Mammary epithelial cell (primary cell): ENCODE measurements at regions not wholly inside any gene's neighbourhood (a gene's known extent, or its start where the extent isn't known, plus 50 kb on each side); places are given as distances from the start of the nearest gene placed in this dataset.
"Not testable (repeated sequence)": the region's sequence is repeated elsewhere in the genome, so short reads cannot be mapped to it uniquely, and the experiment has no call there.

Experiments used
- EZH2 ChIP-seq: IDR thresholded peaks from 2 replicates; pipeline ENCODE4 v1.6.1; 2012; ENCODE audit warnings: low read length, inconsistent platforms, borderline replicate concordance
- TF ChIP-seq, protein P1 (sequence below), 2 donors: IDR thresholded peaks in 1 of 2; conservative IDR thresholded peaks in 1 of 2; 2 replicates each; pipeline ENCODE4 v1.5.1; 2011 to 2012; ENCODE audit warnings: inconsistent platforms in 2 of 2, low read length in 2 of 2, mild to moderate bottlenecking in 2 of 2, control low read depth in 1 of 2, low read depth in 1 of 2; ENCODE audit not compliant: insufficient read depth in 1 of 2; ENCODE audit errors: extremely low read depth in 1 of 2

DNA sequence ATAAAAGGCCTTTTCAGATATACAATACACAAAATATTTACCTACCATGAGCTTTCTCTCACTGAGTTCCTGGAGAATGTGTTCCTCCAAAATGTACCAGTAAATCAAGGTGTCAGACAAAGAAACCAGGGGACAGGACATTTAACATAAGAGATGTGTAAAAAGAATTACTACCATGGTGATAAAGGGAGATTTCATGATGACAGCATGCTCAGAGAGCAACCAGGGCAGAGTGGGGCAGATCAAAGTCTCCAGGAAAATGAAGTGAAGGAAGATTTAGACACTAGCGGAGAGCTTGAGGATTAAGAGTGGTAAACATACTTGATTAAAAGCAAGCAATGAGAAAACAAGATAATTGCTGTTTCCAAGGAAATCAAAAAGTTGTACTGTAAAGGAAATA, 85.0 kb downstream of the FOXD4L6 start:
- TF ChIP-seq, protein P1, sequence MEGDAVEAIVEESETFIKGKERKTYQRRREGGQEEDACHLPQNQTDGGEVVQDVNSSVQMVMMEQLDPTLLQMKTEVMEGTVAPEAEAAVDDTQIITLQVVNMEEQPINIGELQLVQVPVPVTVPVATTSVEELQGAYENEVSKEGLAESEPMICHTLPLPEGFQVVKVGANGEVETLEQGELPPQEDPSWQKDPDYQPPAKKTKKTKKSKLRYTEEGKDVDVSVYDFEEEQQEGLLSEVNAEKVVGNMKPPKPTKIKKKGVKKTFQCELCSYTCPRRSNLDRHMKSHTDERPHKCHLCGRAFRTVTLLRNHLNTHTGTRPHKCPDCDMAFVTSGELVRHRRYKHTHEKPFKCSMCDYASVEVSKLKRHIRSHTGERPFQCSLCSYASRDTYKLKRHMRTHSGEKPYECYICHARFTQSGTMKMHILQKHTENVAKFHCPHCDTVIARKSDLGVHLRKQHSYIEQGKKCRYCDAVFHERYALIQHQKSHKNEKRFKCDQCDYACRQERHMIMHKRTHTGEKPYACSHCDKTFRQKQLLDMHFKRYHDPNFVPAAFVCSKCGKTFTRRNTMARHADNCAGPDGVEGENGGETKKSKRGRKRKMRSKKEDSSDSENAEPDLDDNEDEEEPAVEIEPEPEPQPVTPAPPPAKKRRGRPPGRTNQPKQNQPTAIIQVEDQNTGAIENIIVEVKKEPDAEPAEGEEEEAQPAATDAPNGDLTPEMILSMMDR (conservative IDR thresholded peaks at IDR 0.05 in 1 of 2, IDR thresholded peaks at IDR 0.05 in 1 of 2; ENCODE audit: extremely low read depth in 1 of 2, insufficient read depth in 1 of 2, low read depth in 1 of 2, low read length in 2 of 2): not testable (repeated sequence)
- TF ChIP-seq EZH2: not testable (repeated sequence)
